MM.1S (cell line): ENCODE measurements at regions not wholly inside any gene's neighbourhood (a gene's known extent, or its start where the extent isn't known, plus 50 kb on each side); places are given as distances from the start of the nearest gene placed in this dataset.
"Not testable (repeated sequence)": the region's sequence is repeated elsewhere in the genome, so short reads cannot be mapped to it uniquely, and the experiment has no call there.

Source experiments
- DNase-seq: peaks from one replicate; pipeline ENCODE4 v3.0.0-alpha.2; 2015
- H2AFZ ChIP-seq: fragments of 300-600 bp; sonication (generic); 2 replicates; pipeline ENCODE4 v1.6.0; 2016; ENCODE audit warnings: antibody characterized with exemption, low read length
- H3F3A ChIP-seq: fragments of 300-600 bp; sonication (generic); 2 replicates; pipeline ENCODE4 v1.6.1; 2016; ENCODE audit warnings: mild to moderate bottlenecking, antibody characterized with exemption, low read length, moderate library complexity, mixed read lengths; ENCODE audit not compliant: insufficient read depth
- H3K27ac ChIP-seq: fragments of 300-600 bp; sonication (generic); 2 replicates; pipeline ENCODE4 v1.5.1; 2016; ENCODE audit warnings: mild to moderate bottlenecking, low read length
- H3K27me3 ChIP-seq: fragments of 300-600 bp; sonication (generic); replicated peaks from 2 replicates; pipeline ENCODE4 v1.6.0; 2016; ENCODE audit warnings: low read length; ENCODE audit not compliant: insufficient read depth
- H3K36me3 ChIP-seq: fragments of 300-600 bp; sonication (generic); replicated peaks from 2 replicates; pipeline ENCODE4 v1.6.1; 2016; ENCODE audit warnings: mild to moderate bottlenecking, low read length, mixed read lengths; ENCODE audit not compliant: insufficient read depth
- H3K4me1 ChIP-seq: fragments of 300-600 bp; sonication (generic); 2 replicates; pipeline ENCODE4 v1.6.1; 2016; ENCODE audit warnings: low read length, mixed read lengths
- H3K4me2 ChIP-seq: fragments of 300-600 bp; sonication (generic); 2 replicates; pipeline ENCODE4 v1.6.0; 2016; ENCODE audit warnings: low read depth, low read length
- H3K4me3 ChIP-seq: fragments of 300-600 bp; sonication (generic); 2 replicates; pipeline ENCODE4 v1.5.1; 2016; ENCODE audit warnings: low read length, mixed read lengths
- H3K79me2 ChIP-seq: fragments of 300-600 bp; sonication (generic); 2 replicates; pipeline ENCODE4 v1.6.1; 2016; ENCODE audit warnings: mixed run types, low read length, mixed read lengths
- H3K9ac ChIP-seq: fragments of 300-600 bp; sonication (generic); 2 replicates; pipeline ENCODE4 v1.6.1; 2016; ENCODE audit warnings: low read length, mixed read lengths
- H3K9me2 ChIP-seq: fragments of 300-600 bp; sonication (generic); replicated peaks from 2 replicates; pipeline ENCODE4 v1.6.1; 2016; ENCODE audit warnings: mild to moderate bottlenecking, low read length, mixed read lengths; ENCODE audit not compliant: insufficient read depth
- H3K9me3 ChIP-seq: fragments of 300-600 bp; sonication (generic); replicated peaks from 2 replicates; pipeline ENCODE4 v1.6.1; 2016; ENCODE audit warnings: mild to moderate bottlenecking, low read length, mixed read lengths; ENCODE audit not compliant: insufficient read depth
- H4K20me1 ChIP-seq: fragments of 300-600 bp; sonication (generic); 2 replicates; pipeline ENCODE4 v1.6.1; 2016; ENCODE audit warnings: mild to moderate bottlenecking, low read length, moderate library complexity, mixed read lengths; ENCODE audit not compliant: insufficient read depth
- CTCF ChIP-seq: fragments of 300-600 bp; sonication (generic); IDR thresholded peaks from 2 replicates; pipeline ENCODE4 v1.5.1; 2016; ENCODE audit warnings: antibody characterized with exemption, low read length, mixed read lengths
- EZH2 ChIP-seq: fragments of 300-600 bp; sonication (generic); optimal IDR thresholded peaks from 2 replicates; pipeline ENCODE3; 2017; ENCODE audit warnings: low read depth, mild to moderate bottlenecking, antibody characterized with exemption, low read length, mixed read lengths
- EZH2phosphoT487 ChIP-seq: fragments of 300-600 bp; sonication (generic); IDR thresholded peaks from 2 replicates; pipeline ENCODE4 v1.6.1; 2018; ENCODE audit warnings: antibody characterized with exemption, low read length

GRCh38 chr14:34381304-34381703 lies 80.7 kb downstream of the SPTSSA start:
- not testable (repeated sequence) for H3K9ac ChIP-seq, H3K4me2 ChIP-seq, H3K27me3 ChIP-seq, H3K9me2 ChIP-seq, H3K4me1 ChIP-seq, H2AFZ ChIP-seq, H4K20me1 ChIP-seq, H3K4me3 ChIP-seq, DNase-seq, H3K36me3 ChIP-seq, H3K9me3 ChIP-seq, H3K79me2 ChIP-seq, H3F3A ChIP-seq, H3K27ac ChIP-seq

GRCh38 chr14:34380471-34380845 lies 81.6 kb downstream of the SPTSSA start:
- Histone ChIP-seq H3K4me2 (no peak overlapping the region), H3K9ac (no peak overlapping the region), H3K9me2 (no peaks in the 10 kb centered on the region), H3K4me1 (no peaks in the 10 kb centered on the region), H3K36me3 (no peaks in the 10 kb centered on the region), H3K79me2 (no peaks in the 10 kb centered on the region), H3K27ac (no peak overlapping the region), H3K4me3 (no peak overlapping the region), H3F3A (no peaks in the 10 kb centered on the region), H2AFZ (no peak overlapping the region), H4K20me1 (no peaks in the 10 kb centered on the region), H3K27me3 (no peaks in the 10 kb centered on the region), H3K9me3 (no peaks in the 10 kb centered on the region)
- no peak for TF ChIP-seq CTCF
- TF ChIP-seq EZH2phosphoT487, result no peak
- no peak for TF ChIP-seq EZH2
- no peak for DNase-seq

DNA sequence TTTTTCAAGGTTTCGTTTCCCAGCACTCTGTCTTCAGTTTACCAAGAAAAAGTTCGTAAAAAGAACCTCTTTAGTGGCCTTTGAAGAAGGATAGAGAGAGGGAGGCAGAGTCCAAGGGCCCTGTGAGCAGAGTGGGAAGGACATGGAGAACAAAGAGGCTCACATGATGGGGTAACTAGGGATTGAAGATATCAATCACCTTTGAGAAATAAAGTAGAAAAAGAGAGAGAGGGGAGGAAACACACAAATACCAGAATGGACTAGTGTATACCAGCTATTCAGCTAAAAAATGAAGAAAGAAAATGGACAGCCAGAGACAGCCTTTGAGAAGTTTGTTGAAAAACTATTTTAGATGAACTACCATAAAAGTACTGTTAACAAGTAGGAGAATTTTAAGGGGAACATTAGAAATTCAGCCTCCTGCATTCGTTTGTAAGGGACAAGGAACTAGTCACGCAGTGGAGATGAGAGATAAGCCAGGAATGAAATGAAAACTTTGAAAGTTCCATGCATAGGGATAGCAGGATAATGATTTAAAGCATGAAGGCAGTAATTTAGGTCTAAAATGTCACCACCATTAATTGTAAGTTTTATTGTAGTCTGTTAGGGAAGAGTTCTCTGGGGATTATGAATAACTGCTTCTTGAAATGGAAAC lies 82.1 kb downstream of the SPTSSA start:
- Histone ChIP-seq H3K4me2 (no peak overlapping the region), H3K4me3 (no peak overlapping the region), H3F3A (no peaks in the 10 kb centered on the region), H2AFZ (no peak overlapping the region), H3K79me2 (no peaks in the 10 kb centered on the region), H3K27me3 (no peaks in the 10 kb centered on the region), H4K20me1 (no peaks in the 10 kb centered on the region), H3K27ac (no peak overlapping the region), H3K9me3 (no peaks in the 10 kb centered on the region), H3K36me3 (no peaks in the 10 kb centered on the region), H3K4me1 (no peaks in the 10 kb centered on the region), H3K9me2 (no peaks in the 10 kb centered on the region), H3K9ac (no peak overlapping the region)
- no peak for TF ChIP-seq EZH2
- DNase-seq, result no peak

DNA sequence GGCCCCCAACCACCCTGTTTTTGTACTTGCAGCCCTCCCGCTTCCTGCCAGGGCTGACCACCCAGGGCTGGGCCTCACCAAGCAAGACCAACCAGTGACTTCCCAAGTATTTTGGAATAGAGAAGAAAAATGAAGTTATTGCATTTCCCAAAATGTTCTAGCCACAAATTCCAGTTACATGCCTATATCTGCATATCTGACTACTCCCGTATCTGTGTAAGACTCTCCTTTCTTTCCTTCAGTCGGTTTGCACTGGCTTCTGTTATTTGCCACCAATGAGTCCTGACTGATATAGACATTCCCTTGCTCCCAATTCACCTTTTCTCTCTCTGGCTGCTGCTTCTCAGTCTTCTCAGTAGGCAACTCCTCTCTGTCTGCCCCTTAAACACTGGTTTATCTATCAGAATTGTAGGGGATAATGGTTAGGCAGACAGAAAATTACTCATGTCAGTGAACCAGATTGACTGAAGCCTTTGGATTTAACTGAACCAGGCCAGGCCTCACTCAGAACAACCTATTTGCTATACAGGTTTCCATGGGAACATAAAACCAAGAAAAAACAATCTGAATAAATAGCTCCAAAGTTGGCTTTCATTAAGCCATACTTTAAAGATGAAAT lies 85.3 kb downstream of the SPTSSA start:
- Histone ChIP-seq H3K27me3 (no peaks in the 10 kb centered on the region), H3K9me2 (no peaks in the 10 kb centered on the region), H3K4me3 (no peak overlapping the region), H3K36me3 (no peaks in the 10 kb centered on the region), H2AFZ (no peak overlapping the region), H4K20me1 (no peaks in the 10 kb centered on the region), H3K79me2 (no peaks in the 10 kb centered on the region), H3K4me2 (no peak overlapping the region), H3K4me1 (no peaks in the 10 kb centered on the region), H3K9me3 (no peaks in the 10 kb centered on the region), H3F3A (no peaks in the 10 kb centered on the region), H3K27ac (no peak overlapping the region), H3K9ac (no peak overlapping the region)
- TF ChIP-seq CTCF, result no peak
- no peak for TF ChIP-seq EZH2phosphoT487
- TF ChIP-seq EZH2, result no peak
- no peak for DNase-seq
